ENCODE measurements at regions not wholly inside any gene's neighbourhood (a gene's known extent, or its start where the extent isn't known, plus 50 kb on each side); places are given as distances from the start of the nearest gene placed in this dataset.

GRCh38 chr4:18234108-18234507 lies 212.6 kb upstream of the LCORL start:
- intact Hi-C loops (cut with DNase I), result no loop called here
- no peak for DNase-seq

GRCh38 chr4:18231726-18232125 lies 210.2 kb upstream of the LCORL start:
- intact Hi-C loops (cut with DNase I), result no loop called here
- DNase-seq, result no peak

- DNase-seq, result no peak
- intact Hi-C loops (cut with DNase I), result no loop called here
Observed at GRCh38 chr4:18227880-18228279, 206.3 kb upstream of the LCORL start.

- no peak for DNase-seq
- intact Hi-C loops (cut with DNase I), result no loop called here
Observed at GRCh38 chr4:18214411-18215055, 193.0 kb upstream of the LCORL start.

- intact Hi-C loops (cut with DNase I), result no loop called here
- DNase-seq, result no peak
Observed at GRCh38 chr4:18213576-18214198, 192.1 kb upstream of the LCORL start.

GRCh38 chr4:18209448-18209847 lies 187.9 kb upstream of the LCORL start:
- DNase-seq, result no peak
- intact Hi-C loops (cut with DNase I), result no loop called here

- no peak for DNase-seq
- intact Hi-C loops (cut with DNase I), result no loop called here
Observed at GRCh38 chr4:18203966-18204365, 182.4 kb upstream of the LCORL start.

GRCh38 chr4:18202486-18202885 lies 180.9 kb upstream of the LCORL start:
- no peak for DNase-seq
- intact Hi-C loops (cut with DNase I), result no loop called here

- intact Hi-C loops (cut with DNase I), result no loop called here
- no peak for DNase-seq
Observed at GRCh38 chr4:18201885-18202284, 180.3 kb upstream of the LCORL start.

GRCh38 chr4:18198653-18199052 lies 177.1 kb upstream of the LCORL start:
- DNase-seq, result no peak
- intact Hi-C loops (cut with DNase I), result no loop called here

GRCh38 chr4:18197467-18197866 lies 175.9 kb upstream of the LCORL start:
- intact Hi-C loops (cut with DNase I), result no loop called here
- no peak for DNase-seq

- DNase-seq, result no peak
- intact Hi-C loops (cut with DNase I), result no loop called here
Observed at GRCh38 chr4:18194278-18194677, 172.7 kb upstream of the LCORL start.

GRCh38 chr4:18192901-18193300 lies 171.3 kb upstream of the LCORL start:
- no peak for DNase-seq
- intact Hi-C loops (cut with DNase I), result no loop called here

- no peak for DNase-seq
- intact Hi-C loops (cut with DNase I), result no loop called here
Observed at GRCh38 chr4:18185491-18185890, 163.9 kb upstream of the LCORL start.

GRCh38 chr4:18180892-18181291 lies 159.3 kb upstream of the LCORL start:
- intact Hi-C loops (cut with DNase I), result no loop called here

GRCh38 chr4:18180122-18180521 lies 158.6 kb upstream of the LCORL start:
- intact Hi-C loops (cut with DNase I), result no loop called here

More at GRCh38 chr4:18180892-18181291, 159.3 kb upstream of the LCORL start:
- no peak for DNase-seq

GRCh38 chr4:18171896-18172295 lies 150.3 kb upstream of the LCORL start:
- intact Hi-C loops (cut with DNase I), result no loop called here

More at GRCh38 chr4:18180122-18180521, 158.6 kb upstream of the LCORL start:
- no peak for DNase-seq

GRCh38 chr4:18167831-18168230 lies 146.3 kb upstream of the LCORL start:
- intact Hi-C loops (cut with DNase I), result no loop called here
- no peak for DNase-seq

More at GRCh38 chr4:18171896-18172295, 150.3 kb upstream of the LCORL start:
- no peak for DNase-seq

GRCh38 chr4:18166925-18167324 lies 145.4 kb upstream of the LCORL start:
- intact Hi-C loops (cut with DNase I), result no loop called here
- no peak for DNase-seq

- no peak for DNase-seq
- intact Hi-C loops (cut with DNase I), result no loop called here
Observed at GRCh38 chr4:18162453-18162852, 140.9 kb upstream of the LCORL start.

All from head of caudate nucleus (tissue), 42 donors.